ENCODE measurements at regions not wholly inside any gene's neighbourhood (a gene's known extent, or its start where the extent isn't known, plus 50 kb on each side); places are given as distances from the start of the nearest gene placed in this dataset.

DNA sequence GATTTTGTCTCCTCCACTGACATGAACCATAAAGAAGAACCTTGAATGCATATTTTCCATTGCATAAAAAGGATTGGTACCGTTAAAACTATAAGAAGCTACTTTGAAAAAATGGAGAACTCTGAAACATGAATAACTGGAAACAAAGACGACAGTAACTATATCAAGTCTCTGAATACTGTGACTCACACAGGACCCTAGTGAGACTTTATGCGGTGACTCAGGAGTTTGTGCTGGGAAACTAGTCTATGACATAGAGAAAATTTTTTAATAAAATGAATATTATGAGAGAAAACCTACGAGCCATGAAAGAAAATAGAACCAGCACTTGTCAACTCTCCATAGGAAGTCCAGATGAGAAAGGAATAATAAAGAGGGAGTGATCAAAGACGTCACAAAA is 339.9 kb upstream of the ADARB2 start:
- ChIA-PET POLR2A (ENCODE audit: unreplicated experiment) (no interaction called here), CTCF (no interaction called here)
- Histone ChIP-seq H3K4me2 (ENCODE audit: low read length) (no peak overlapping the region), H3K4me1 (ENCODE audit: insufficient read depth, low read length) (no peaks in the 10 kb centered on the region), H3K27me3 (ENCODE audit: low read length) (no peaks in the 10 kb centered on the region), H3K9me2 (replicated peaks; ENCODE audit: low read length) (no peaks in the 10 kb centered on the region), H3K4me3 (ENCODE audit: low read length) (no peak overlapping the region), H3K27ac (ENCODE audit: low read length) (no peak overlapping the region), H3K79me2 (ENCODE audit: low read length) (no peaks in the 10 kb centered on the region), H4K20me1 (ENCODE audit: low read length) (no peaks in the 10 kb centered on the region), H3K9ac (ENCODE audit: low read length) (no peak overlapping the region), H3K9me3 (ENCODE audit: low read length) (no peaks in the 10 kb centered on the region), H3F3A (ENCODE audit: low read length, unreplicated experiment) (no peaks in the 10 kb centered on the region), H2AFZ (ENCODE audit: low read length) (no peak overlapping the region), H3K36me3 (ENCODE audit: low read depth, low read length) (no peaks in the 10 kb centered on the region)
- intact Hi-C loops (cut with micrococcal nuclease) = no loop called here
- TF ChIP-seq EZH2 (IDR thresholded peaks at IDR 0.05; ENCODE audit: low read length, unreplicated experiment) (no peak), EZH2phosphoT487 (IDR thresholded peaks at IDR 0.05; ENCODE audit: borderline replicate concordance, low read length) (no peak)
- TF ChIP-seq, protein P1, sequence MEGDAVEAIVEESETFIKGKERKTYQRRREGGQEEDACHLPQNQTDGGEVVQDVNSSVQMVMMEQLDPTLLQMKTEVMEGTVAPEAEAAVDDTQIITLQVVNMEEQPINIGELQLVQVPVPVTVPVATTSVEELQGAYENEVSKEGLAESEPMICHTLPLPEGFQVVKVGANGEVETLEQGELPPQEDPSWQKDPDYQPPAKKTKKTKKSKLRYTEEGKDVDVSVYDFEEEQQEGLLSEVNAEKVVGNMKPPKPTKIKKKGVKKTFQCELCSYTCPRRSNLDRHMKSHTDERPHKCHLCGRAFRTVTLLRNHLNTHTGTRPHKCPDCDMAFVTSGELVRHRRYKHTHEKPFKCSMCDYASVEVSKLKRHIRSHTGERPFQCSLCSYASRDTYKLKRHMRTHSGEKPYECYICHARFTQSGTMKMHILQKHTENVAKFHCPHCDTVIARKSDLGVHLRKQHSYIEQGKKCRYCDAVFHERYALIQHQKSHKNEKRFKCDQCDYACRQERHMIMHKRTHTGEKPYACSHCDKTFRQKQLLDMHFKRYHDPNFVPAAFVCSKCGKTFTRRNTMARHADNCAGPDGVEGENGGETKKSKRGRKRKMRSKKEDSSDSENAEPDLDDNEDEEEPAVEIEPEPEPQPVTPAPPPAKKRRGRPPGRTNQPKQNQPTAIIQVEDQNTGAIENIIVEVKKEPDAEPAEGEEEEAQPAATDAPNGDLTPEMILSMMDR (conservative IDR thresholded peaks at IDR 0.05; ENCODE audit: low read depth, low read length) = no peak
- DNase-seq = no peak
- BruUV-seq (replicated peaks) = no TSS peak
- no peak for ATAC-seq

DNA sequence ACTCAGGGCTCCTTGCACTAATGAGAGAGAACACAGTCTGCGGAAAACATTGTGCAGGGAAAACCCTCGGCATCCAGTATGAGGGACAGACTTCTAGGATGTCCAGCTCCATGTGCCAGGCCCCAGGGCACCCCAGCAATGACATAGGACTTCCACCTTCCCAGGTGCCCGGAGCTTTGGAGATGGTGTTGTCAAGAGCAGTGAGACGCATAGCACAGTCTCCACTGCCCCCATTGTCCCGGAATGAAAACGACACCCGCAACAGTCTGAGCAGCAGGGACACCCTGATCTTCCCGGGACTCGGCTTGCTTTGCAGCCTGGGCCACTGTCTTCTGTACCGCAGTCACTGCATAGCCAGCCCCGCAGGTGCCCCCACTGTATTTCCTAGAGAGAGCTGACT is 339.2 kb upstream of the ADARB2 start:
- POLR2A ChIA-PET (ENCODE audit: unreplicated experiment) = no interaction called here

DNA sequence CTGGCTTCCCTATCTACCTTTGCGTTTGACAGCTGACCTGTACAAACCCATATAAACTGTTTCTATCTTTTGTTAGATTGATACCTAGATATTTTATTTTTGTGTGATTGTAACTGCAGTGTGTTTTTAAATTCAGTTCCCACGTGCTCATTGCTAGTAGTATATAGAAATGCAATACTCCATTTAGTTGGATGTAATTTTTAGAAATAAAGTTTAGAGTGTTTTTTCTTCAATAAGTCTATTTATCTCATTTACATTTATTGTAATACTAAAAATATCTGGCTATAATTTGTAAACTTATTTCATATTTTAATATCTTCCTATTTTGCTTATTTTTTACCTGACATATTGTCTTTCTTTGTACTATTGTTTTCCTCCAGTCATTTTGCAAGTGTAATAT is 329.7 kb upstream of the ADARB2 start:
- POLR2A ChIA-PET (ENCODE audit: unreplicated experiment) = no interaction called here
- no peak for DNase-seq

More for the DNA sequence above, 339.2 kb upstream of the ADARB2 start:
- CTCF ChIA-PET = no interaction called here
- BruUV-seq (replicated peaks) = no TSS peak
- no peak overlapping the region for H3K4me2 ChIP-seq (ENCODE audit: low read length)
- no peaks in the 10 kb centered on the region for H3F3A ChIP-seq (ENCODE audit: low read length, unreplicated experiment)
- H3K27me3 ChIP-seq (ENCODE audit: low read length) = no peaks in the 10 kb centered on the region
- no peak overlapping the region for H2AFZ ChIP-seq (ENCODE audit: low read length)
- no peak overlapping the region for H3K4me3 ChIP-seq (ENCODE audit: low read length)
- no peak for TF ChIP-seq EZH2 (IDR thresholded peaks at IDR 0.05; ENCODE audit: low read length, unreplicated experiment)
- TF ChIP-seq, protein P1 (conservative IDR thresholded peaks at IDR 0.05; ENCODE audit: low read depth, low read length) = no peak
- no peak for TF ChIP-seq EZH2phosphoT487 (IDR thresholded peaks at IDR 0.05; ENCODE audit: borderline replicate concordance, low read length)
- DNase-seq (no peak), ATAC-seq (no peak)
- H3K9me3 ChIP-seq (ENCODE audit: low read length) = no peaks in the 10 kb centered on the region
- H3K27ac ChIP-seq (ENCODE audit: low read length) = no peak overlapping the region
- H3K4me1 ChIP-seq (ENCODE audit: insufficient read depth, low read length) = no peaks in the 10 kb centered on the region
- no peaks in the 10 kb centered on the region for H4K20me1 ChIP-seq (ENCODE audit: low read length)
- intact Hi-C loops (cut with micrococcal nuclease) = no loop called here
- H3K36me3 ChIP-seq (ENCODE audit: low read depth, low read length) = no peaks in the 10 kb centered on the region
- H3K79me2 ChIP-seq (ENCODE audit: low read length) = no peaks in the 10 kb centered on the region
- no peak overlapping the region for H3K9ac ChIP-seq (ENCODE audit: low read length)
- H3K9me2 ChIP-seq (replicated peaks; ENCODE audit: low read length) = no peaks in the 10 kb centered on the region

More for the DNA sequence above, 329.7 kb upstream of the ADARB2 start:
- Histone ChIP-seq H3K9me3 (ENCODE audit: low read length) (no peaks in the 10 kb centered on the region), H3K9ac (ENCODE audit: low read length) (no peak overlapping the region), H3F3A (ENCODE audit: low read length, unreplicated experiment) (no peaks in the 10 kb centered on the region), H3K9me2 (replicated peaks; ENCODE audit: low read length) (no peaks in the 10 kb centered on the region), H3K27me3 (ENCODE audit: low read length) (no peaks in the 10 kb centered on the region), H3K4me1 (ENCODE audit: insufficient read depth, low read length) (no peaks in the 10 kb centered on the region), H3K27ac (ENCODE audit: low read length) (no peak overlapping the region), H3K36me3 (ENCODE audit: low read depth, low read length) (no peaks in the 10 kb centered on the region), H3K4me2 (ENCODE audit: low read length) (no peak overlapping the region), H3K4me3 (ENCODE audit: low read length) (no peak overlapping the region), H4K20me1 (ENCODE audit: low read length) (no peaks in the 10 kb centered on the region), H2AFZ (ENCODE audit: low read length) (no peak overlapping the region), H3K79me2 (ENCODE audit: low read length) (no peaks in the 10 kb centered on the region)
- no peak for ATAC-seq
- intact Hi-C loops (cut with micrococcal nuclease) = no loop called here
- CTCF ChIA-PET = no interaction called here
- BruUV-seq (replicated peaks) = no TSS peak
- no peak for TF ChIP-seq EZH2phosphoT487 (IDR thresholded peaks at IDR 0.05; ENCODE audit: borderline replicate concordance, low read length)
- TF ChIP-seq, protein P1 (conservative IDR thresholded peaks at IDR 0.05; ENCODE audit: low read depth, low read length) = no peak
- no peak for TF ChIP-seq EZH2 (IDR thresholded peaks at IDR 0.05; ENCODE audit: low read length, unreplicated experiment)

Data from PC-3 (cell line).